IPS DF 19.7 (cell line): ENCODE measurements at regions not wholly inside any gene's neighbourhood (a gene's known extent, or its start where the extent isn't known, plus 50 kb on each side); places are given as distances from the start of the nearest gene placed in this dataset.
"Not testable (repeated sequence)": the region's sequence is repeated elsewhere in the genome, so short reads cannot be mapped to it uniquely, and the experiment has no call there.

Experiments used
- DNase-seq: peaks from one replicate; pipeline ENCODE4 v3.0.0-alpha.2; 2013; ENCODE audit warnings: low read depth, low spot score

- no peak for DNase-seq
Measured at GRCh38 chr3:153829606-153830170, 291.5 kb upstream of the ARHGEF26 start.

GRCh38 chr3:153830552-153830951 is 290.6 kb upstream of the ARHGEF26 start:
- no peak for DNase-seq

GRCh38 chr3:153835540-153835939 is 285.6 kb upstream of the ARHGEF26 start:
- DNase-seq, result no peak

GRCh38 chr3:153840487-153840886 is 280.7 kb upstream of the ARHGEF26 start:
- no peak for DNase-seq

GRCh38 chr3:153843994-153844393 is 277.2 kb upstream of the ARHGEF26 start:
- DNase-seq, result no peak

- no peak for DNase-seq
Measured at GRCh38 chr3:153845311-153845710, 275.9 kb upstream of the ARHGEF26 start.

- DNase-seq, result no peak
Measured at GRCh38 chr3:153848702-153849101, 272.5 kb upstream of the ARHGEF26 start.

- no peak for DNase-seq
Measured at GRCh38 chr3:153852355-153852754, 268.8 kb upstream of the ARHGEF26 start.

GRCh38 chr3:153853163-153853562 is 268.0 kb upstream of the ARHGEF26 start:
- DNase-seq, result no peak

- DNase-seq, result no peak
Measured at GRCh38 chr3:153855772-153856171, 265.4 kb upstream of the ARHGEF26 start.

- DNase-seq, result no peak
Measured at GRCh38 chr3:153856932-153857331, 264.3 kb upstream of the ARHGEF26 start.

- DNase-seq, result no peak
Measured at GRCh38 chr3:153864793-153865192, 256.4 kb upstream of the ARHGEF26 start.

- DNase-seq, result no peak
Measured at GRCh38 chr3:153866901-153867300, 254.3 kb upstream of the ARHGEF26 start.

GRCh38 chr3:153874348-153874747 is 246.8 kb upstream of the ARHGEF26 start:
- DNase-seq, result not testable (repeated sequence)

- no peak for DNase-seq
Measured at GRCh38 chr3:153880493-153880892, 240.7 kb upstream of the ARHGEF26 start.

GRCh38 chr3:153881201-153881600 is 240.0 kb upstream of the ARHGEF26 start:
- no peak for DNase-seq

GRCh38 chr3:153885359-153885758 is 235.8 kb upstream of the ARHGEF26 start:
- no peak for DNase-seq

GRCh38 chr3:153889905-153890334 is 231.3 kb upstream of the ARHGEF26 start:
- no peak for DNase-seq

- no peak for DNase-seq
Measured at GRCh38 chr3:153892126-153892525, 229.1 kb upstream of the ARHGEF26 start.

- no peak for DNase-seq
Measured at GRCh38 chr3:153894857-153895256, 226.3 kb upstream of the ARHGEF26 start.

GRCh38 chr3:153896197-153896596 is 225.0 kb upstream of the ARHGEF26 start:
- no peak for DNase-seq

GRCh38 chr3:153897025-153897723 is 224.0 kb upstream of the ARHGEF26 start:
- no peak for DNase-seq

- no peak for DNase-seq
Measured at GRCh38 chr3:153897842-153898241, 223.3 kb upstream of the ARHGEF26 start.

- no peak for DNase-seq
Measured at GRCh38 chr3:153901152-153901551, 220.0 kb upstream of the ARHGEF26 start.
